ENCODE measurements at regions not wholly inside any gene's neighbourhood (a gene's known extent, or its start where the extent isn't known, plus 50 kb on each side); places are given as distances from the start of the nearest gene placed in this dataset.
"Not testable (repeated sequence)": the region's sequence is repeated elsewhere in the genome, so short reads cannot be mapped to it uniquely, and the experiment has no call there.

DNA sequence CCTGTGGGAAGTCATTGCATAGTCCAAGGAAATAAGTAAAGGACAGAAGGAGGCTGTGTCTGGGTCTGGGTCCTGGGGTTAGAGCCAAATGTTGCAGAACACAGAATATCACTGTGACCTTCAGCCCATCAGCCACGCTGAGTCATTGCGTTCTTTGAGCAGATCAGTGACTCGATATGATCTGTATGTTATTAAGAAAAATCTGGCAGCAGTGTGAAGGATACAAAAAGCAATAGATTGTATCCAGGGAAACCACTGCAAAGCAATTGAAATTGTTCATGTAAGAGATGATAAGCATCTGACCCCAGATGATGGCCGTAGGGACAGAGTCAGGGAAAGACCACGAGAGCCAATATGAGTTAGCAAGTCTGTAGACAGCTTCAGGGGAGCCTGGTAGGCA, 1575.1 kb upstream of the SLC10A2 start:
- DNase-seq (ENCODE audit: low spot score): no peak

GRCh38 chr13:104635879-104636278, 1569.7 kb upstream of the SLC10A2 start:
- no peak for DNase-seq (ENCODE audit: low spot score)

GRCh38 chr13:104634016-104634415, 1567.8 kb upstream of the SLC10A2 start:
- no peak for DNase-seq (ENCODE audit: low spot score)

- DNase-seq (ENCODE audit: low spot score): no peak
Observed at GRCh38 chr13:104632736-104633135, 1566.5 kb upstream of the SLC10A2 start.

GRCh38 chr13:104625201-104625600, 1559.0 kb upstream of the SLC10A2 start:
- peak; percentile 9 for DNase-seq (ENCODE audit: low spot score)

- DNase-seq (ENCODE audit: low spot score): no peak
Observed at GRCh38 chr13:104616990-104617389, 1550.8 kb upstream of the SLC10A2 start.

DNA sequence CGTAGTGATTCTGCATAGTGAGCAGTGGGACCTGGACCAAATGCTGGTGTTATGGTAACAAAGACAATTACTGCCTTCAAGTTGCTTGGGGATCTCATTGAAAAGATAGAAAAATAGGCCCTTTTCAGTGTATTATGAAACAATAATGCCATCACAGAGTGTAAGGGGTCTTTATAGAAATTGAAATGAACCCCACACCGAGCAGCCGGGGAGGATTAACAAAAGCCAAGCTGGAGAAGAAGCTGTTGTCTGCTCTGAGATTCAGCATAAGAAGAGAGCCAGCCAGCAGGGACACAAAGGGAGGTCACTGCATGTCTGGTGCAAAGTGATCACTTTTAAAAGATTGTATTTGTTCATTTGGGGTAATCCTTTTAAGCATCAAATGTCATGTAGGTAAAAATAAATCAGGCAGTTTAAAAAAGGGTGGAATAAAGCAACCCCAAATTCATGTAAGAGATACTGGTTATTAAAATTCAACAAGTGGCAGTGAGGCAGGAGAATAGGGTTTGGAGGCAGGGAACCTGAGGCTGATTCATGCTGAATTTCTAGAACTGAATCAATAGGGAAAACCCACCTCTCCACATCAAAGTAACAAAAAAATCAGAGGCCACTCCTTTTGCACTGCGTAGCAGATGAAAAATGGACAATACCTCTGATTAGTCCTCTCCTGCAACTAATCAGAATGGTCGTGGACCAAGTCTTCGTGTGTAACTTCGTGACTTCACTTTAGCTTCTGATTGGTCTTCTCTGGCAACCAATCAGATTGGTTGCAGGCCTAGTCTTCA, 1548.3 kb upstream of the SLC10A2 start:
- no peak for DNase-seq (ENCODE audit: low spot score)

DNA sequence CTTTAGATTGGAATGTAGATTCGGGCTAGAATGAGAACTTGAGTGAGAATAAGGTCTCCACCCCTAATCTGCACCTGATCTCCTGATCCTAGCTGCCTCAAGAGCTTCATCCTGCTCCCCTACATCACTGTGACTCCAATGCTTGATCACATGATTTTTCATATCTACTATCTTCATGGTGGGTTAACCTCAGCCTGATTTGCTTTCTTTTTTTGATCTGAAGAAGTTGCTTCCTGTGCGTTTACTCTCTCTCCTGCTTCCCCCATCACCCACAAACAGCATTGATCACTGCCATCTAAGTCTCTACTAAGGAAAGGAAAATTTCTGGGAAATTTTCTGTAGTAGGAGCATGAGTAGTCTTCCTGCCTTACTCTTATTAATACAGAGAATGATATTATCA, 1542.1 kb upstream of the SLC10A2 start:
- DNase-seq (ENCODE audit: low spot score): no peak

DNA sequence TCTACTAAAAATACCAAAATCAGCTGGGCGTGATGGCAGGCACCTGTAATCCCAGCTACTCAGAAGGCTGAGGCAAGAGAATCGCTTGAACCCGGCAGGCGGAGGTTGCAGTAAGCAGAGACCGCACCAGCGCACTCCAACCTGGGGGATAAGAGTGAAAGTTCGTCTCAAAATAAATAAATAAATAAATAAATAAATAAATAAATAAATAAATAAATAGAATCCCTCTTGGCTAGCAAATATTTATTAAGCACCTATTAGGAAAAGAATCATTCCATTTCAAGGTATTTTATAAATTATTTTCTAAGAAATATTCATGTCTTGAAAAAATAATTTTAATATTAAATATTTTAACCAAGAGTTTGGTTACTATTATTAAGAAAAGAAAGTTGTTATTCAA, 1539.2 kb upstream of the SLC10A2 start:
- not testable (repeated sequence) for DNase-seq (ENCODE audit: low spot score)

DNA sequence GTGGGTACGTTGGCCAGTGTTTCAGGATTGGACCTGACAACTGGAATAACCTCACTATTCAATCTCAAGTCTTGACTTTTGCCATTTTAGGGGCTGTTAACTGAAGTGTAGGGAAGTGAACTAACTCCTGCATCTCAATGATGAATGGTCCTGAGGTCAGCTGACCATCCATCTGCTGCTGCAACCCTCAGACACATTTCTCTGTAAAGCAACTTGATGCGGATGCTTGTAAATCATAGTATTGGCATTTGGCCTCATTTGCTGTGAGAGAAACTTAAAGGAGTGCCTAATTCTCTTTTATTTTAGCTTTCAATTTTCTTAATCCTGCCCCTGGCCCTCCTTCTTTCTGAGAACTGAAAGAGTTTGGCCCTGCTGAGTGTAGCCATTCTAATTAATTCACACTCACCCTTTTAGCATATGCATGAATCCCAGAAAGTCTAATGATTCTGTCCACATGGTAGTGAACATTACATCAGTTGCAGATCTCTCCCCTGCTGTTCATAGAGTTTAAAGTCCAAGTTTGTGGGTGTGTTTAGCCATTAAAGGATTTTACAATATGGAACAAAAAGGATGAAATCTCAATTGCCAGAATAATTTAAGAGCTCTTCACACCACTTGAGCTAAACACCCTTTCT, 1531.4 kb upstream of the SLC10A2 start:
- DNase-seq (ENCODE audit: low spot score): no peak

DNA sequence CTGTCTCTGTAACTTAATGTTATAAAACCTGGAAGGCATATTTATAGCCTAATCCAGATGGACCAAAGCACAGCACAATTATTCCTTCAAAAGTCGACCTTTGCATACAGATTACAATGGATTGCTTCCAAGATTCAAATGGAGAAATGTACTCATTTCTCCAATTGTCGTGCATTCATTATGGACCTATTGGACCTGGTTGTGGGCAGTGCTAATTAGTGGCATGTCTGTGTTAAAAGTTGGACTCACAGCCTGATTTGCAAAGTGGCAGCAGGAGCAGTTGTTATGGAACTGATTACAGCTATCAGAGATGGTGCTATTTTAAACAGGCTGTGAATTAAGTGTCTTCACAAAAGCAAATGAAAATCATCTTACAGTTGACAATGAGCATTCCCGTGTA, 1529.3 kb upstream of the SLC10A2 start:
- DNase-seq (ENCODE audit: low spot score): no peak

DNA sequence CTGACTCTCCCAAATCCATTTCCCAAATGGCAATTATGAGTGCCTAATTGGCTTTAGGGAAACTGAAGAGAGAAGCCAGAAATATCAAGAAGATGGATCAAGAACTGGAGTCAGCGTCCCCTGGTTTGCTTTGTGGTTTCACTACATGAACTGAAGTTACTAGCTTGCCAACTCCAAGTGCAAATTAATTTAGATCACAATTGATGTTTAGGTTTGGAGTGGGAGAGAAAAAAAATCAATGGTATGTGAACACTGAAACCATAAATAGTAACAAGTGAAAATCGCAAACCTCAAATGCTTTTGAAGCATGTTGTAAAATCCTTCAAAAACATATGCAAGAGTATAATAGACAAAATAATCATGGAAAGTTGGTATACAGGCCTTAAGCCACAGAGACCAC, 1528.6 kb upstream of the SLC10A2 start:
- no peak for DNase-seq (ENCODE audit: low spot score)

DNA sequence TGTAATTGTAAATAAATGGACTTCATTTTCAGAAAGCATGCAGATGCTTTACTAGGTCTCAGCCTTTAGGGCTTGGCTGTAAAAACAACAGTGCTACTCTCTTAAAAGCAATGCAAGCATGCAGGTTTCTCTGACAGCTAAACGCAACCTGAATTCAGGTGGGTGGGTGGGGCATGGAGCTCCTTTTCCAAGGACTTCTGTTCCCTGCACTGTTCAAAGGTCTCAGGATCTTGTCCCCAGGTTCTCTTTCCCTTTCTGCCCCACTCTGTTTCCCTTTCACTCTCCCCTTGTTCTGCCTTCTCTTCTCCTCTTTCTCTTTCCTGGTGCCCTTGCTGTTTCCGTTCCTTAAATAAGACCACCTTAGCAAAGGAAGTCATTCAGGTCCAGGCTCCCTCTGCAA, 1527.5 kb upstream of the SLC10A2 start:
- no peak for DNase-seq (ENCODE audit: low spot score)

GRCh38 chr13:104593251-104593576, 1527.0 kb upstream of the SLC10A2 start:
- no peak for DNase-seq (ENCODE audit: low spot score)

DNA sequence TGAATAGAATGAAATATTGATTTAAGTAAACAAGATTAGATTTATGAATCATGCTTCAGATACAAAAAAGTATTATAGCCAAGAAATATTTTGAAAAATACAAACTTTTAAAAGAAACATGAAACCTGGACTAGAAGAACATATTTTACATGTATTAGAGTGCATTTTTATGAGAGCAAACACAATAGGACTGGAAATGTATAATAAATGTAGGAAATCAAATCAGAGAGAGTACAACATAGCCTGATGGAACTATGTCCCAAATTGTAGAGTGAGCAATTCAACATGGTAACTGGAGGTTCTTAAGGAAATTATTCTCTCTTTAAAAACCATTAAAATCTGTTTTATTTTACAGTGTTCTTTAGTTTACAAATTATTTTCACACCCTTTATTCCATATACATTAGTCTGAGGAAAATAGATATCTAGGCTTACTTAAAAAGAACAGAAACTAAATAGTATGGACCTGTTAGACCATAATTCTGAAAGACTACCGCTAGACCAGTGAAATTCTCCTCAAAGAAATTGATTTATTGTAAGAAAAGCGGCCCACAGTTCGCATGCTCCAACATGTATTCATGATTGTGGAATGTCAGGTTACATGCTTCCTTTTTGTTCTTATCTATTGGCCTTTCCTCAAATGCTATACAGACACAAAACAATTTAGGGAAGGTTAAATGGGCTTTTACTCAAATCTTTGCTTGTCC, 1526.5 kb upstream of the SLC10A2 start:
- DNase-seq (ENCODE audit: low spot score): no peak

DNA sequence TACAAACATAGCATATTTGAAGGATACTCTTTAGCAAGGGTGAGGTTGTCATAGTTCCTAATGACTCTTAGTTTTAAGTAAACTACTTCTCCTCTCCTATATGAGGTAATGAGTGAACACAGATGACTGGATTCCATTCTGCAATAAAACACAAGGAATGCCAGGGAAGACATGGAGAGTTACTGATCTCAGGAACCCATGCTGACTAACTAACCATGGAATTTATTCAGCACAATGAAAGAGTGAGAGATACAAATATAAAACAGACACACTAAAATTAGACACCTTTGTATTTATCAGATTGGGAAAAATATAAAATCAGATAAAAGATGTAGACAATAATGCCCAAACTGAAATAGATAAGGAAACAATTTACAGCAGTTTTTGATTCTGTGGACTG, 1525.9 kb upstream of the SLC10A2 start:
- no peak for DNase-seq (ENCODE audit: low spot score)

GRCh38 chr13:104586051-104586746, 1520.0 kb upstream of the SLC10A2 start:
- DNase-seq (ENCODE audit: low spot score): no peak

DNA sequence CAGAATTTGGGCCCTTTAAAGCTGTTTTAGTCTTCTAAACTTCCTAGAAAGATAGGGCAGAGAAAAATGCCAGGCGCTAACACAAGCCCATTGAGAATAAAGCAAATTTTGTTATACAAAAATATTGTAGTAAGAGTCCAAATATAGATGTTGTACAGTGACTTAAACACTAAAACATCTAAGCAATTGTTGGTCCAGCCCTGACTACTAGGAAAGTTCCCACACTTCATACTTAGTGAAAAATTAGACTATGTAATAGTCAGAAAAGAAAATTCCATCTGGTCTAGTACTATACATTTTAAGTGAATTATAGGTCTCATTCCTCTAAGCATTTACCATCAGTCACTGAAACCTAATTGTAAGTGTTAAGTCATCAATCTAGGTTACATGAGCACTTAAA, 1518.3 kb upstream of the SLC10A2 start:
- no peak for DNase-seq (ENCODE audit: low spot score)

GRCh38 chr13:104580931-104581330, 1514.7 kb upstream of the SLC10A2 start:
- DNase-seq (ENCODE audit: low spot score): no peak

GRCh38 chr13:104577071-104577815, 1511.0 kb upstream of the SLC10A2 start:
- no peak for DNase-seq (ENCODE audit: low spot score)

DNA sequence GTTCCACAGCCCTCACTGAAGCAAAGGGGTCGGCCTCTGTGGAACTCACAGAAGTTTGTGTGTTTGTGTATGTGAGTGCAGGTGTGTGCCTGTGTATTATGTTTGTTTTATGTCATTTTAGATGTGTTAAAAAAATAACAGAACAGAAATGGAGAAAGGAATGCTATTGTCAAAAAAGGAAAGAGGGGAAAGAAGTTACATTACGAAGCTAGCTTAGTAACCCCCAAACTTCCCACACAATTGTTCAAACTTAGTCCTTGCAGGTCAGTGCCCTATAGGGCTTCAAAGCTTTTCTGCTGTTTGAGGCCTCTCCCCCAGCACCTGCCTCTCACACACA, 1505.6 kb upstream of the SLC10A2 start:
- no peak for DNase-seq (ENCODE audit: low spot score)
